SK-N-SH (cell line): ENCODE measurements at regions not wholly inside any gene's neighbourhood (a gene's known extent, or its start where the extent isn't known, plus 50 kb on each side); places are given as distances from the start of the nearest gene placed in this dataset.

ENCODE experiments used
- CTCF ChIA-PET: fragments of 300-600, 350-600 bp; formaldehyde crosslinking; extraction: SDS; loops from one replicate; lab custom pipeline; 2021; lab: Yijun Ruan, JAX
- POLR2A ChIA-PET: fragments of 350-600 bp; sonication (Branson Sonifier 250); formaldehyde crosslinking; extraction: SDS; loops from one replicate; lab custom pipeline; 2020; ENCODE audit warnings: antibody characterized with exemption, inconsistent platforms; lab: Yijun Ruan, JAX
- DNase-seq: peaks from one replicate; pipeline ENCODE4 v3.0.0; 2012
- H2AFZ ChIP-seq: fragments of 200-600 bp; sonication (generic); 2 replicates; pipeline ENCODE4 v1.8.1; 2016; ENCODE audit warnings: antibody characterized with exemption, mild to moderate bottlenecking, low read depth
- H3F3A ChIP-seq: fragments of 200-600 bp; sonication (generic); replicated peaks from 2 replicates; pipeline ENCODE3; 2016; ENCODE audit warnings: antibody characterized with exemption, mild to moderate bottlenecking; ENCODE audit not compliant: insufficient read depth
- H3K27ac ChIP-seq, 2 experiments: fragments of 200-500 bp in 1 of 2; fragments of 200-600 bp in 1 of 2; sonication (Bioruptor generic) in 1 of 2; sonication (generic), shearing (Covaris generic) in 1 of 2; 2 replicates each; pipeline versions ENCODE4 v1.5.1 to v1.6.1; 2014 to 2016; ENCODE audit warnings: low read depth in 2 of 2, inconsistent platforms in 1 of 2, low read length in 1 of 2, mild to moderate bottlenecking in 1 of 2, mixed read lengths in 1 of 2
- H3K27me3 ChIP-seq: fragments of 200-600 bp; sonication (generic), shearing (Covaris generic); 2 replicates; pipeline ENCODE4 v1.6.1; 2016; ENCODE audit warnings: mixed run types; ENCODE audit not compliant: insufficient read depth
- H3K36me3 ChIP-seq, 2 experiments: fragments of 200-500 bp in 1 of 2; fragments of 200-600 bp in 1 of 2; sonication (Bioruptor generic) in 1 of 2; sonication (generic) in 1 of 2; replicated peaks in 1 of 2; 2 replicates each; pipeline versions ENCODE3 to v1.5.1; 2014 to 2016; ENCODE audit warnings: low read length in 1 of 2, mild to moderate bottlenecking in 1 of 2; ENCODE audit not compliant: insufficient read depth in 2 of 2, control insufficient read depth in 1 of 2
- H3K4me1 ChIP-seq, 2 experiments: fragments of 200-500 bp in 1 of 2; fragments of 200-600 bp in 1 of 2; sonication (Bioruptor generic) in 1 of 2; sonication (generic), shearing (Covaris generic) in 1 of 2; 2 replicates each; pipeline versions ENCODE4 v1.5.1 to v1.6.1; 2014 to 2016; ENCODE audit warnings: low read depth in 1 of 2, low read length in 1 of 2, mixed run types in 1 of 2; ENCODE audit not compliant: insufficient read depth in 2 of 2, control insufficient read depth in 1 of 2
- H3K4me2 ChIP-seq: fragments of 200-600 bp; sonication (generic), shearing (Covaris generic); 2 replicates; pipeline ENCODE4 v1.6.1; 2017; ENCODE audit warnings: mixed run types
- H3K4me3 ChIP-seq, 2 experiments: fragments of 200-500 bp in 1 of 2; fragments of 200-600 bp in 1 of 2; sonication (Bioruptor generic) in 1 of 2; sonication (generic), shearing (Covaris generic) in 1 of 2; 2 replicates each; pipeline versions ENCODE4 v1.5.1 to v1.8.1; 2014 to 2016; ENCODE audit warnings: low read depth in 2 of 2, inconsistent platforms in 1 of 2, low read length in 1 of 2, mild to moderate bottlenecking in 1 of 2, mixed read lengths in 1 of 2, moderate library complexity in 1 of 2
- H3K79me2 ChIP-seq: fragments of 200-600 bp; sonication (generic); 2 replicates; pipeline ENCODE4 v1.8.1; 2017; ENCODE audit warnings: mild to moderate bottlenecking; ENCODE audit not compliant: insufficient read depth
- H3K9ac ChIP-seq: fragments of 200-600 bp; sonication (generic); 2 replicates; pipeline ENCODE4 v1.6.1; 2017; ENCODE audit warnings: mixed run types
- H3K9me2 ChIP-seq: fragments of 200-600 bp; sonication (generic); 2 replicates; pipeline ENCODE4 v1.6.1; 2017; ENCODE audit warnings: mixed run types
- H3K9me3 ChIP-seq: fragments of 200-600 bp; sonication (generic); 2 replicates; pipeline ENCODE4 v1.6.1; 2017; ENCODE audit warnings: mixed run types, mild to moderate bottlenecking, moderate library complexity
- H4K20me1 ChIP-seq: fragments of 200-600 bp; sonication (generic); 2 replicates; pipeline ENCODE4 v1.6.1; 2017; ENCODE audit warnings: mild to moderate bottlenecking, mixed run types; ENCODE audit not compliant: insufficient read depth
- CHD2 ChIP-seq: fragments of 150-350 bp; IDR thresholded peaks from 2 replicates; pipeline ENCODE4 v1.6.1; 2018; ENCODE audit warnings: low read length; ENCODE audit not compliant: partially characterized antibody
- CTCF ChIP-seq: fragments of 200-600 bp; sonication (generic); IDR thresholded peaks from 2 replicates; pipeline ENCODE4 v1.6.1; 2017; ENCODE audit warnings: antibody characterized with exemption, mild to moderate bottlenecking, moderate library complexity
- ELF1 ChIP-seq: IDR thresholded peaks from 2 replicates; pipeline ENCODE4 v1.4.0; 2012
- EP300 ChIP-seq, 2 experiments: IDR thresholded peaks; 2 replicates each; pipeline versions ENCODE4 v1.4.0 to v1.6.1; 2012; ENCODE audit warnings: borderline replicate concordance in 1 of 2, low read depth in 1 of 2, low read length in 1 of 2
- FOXJ3 ChIP-seq: sonication (generic); formaldehyde crosslinking; IDR thresholded peaks from 2 replicates; pipeline ENCODE4 v1.5.1; 2020; ENCODE audit warnings: mild to moderate bottlenecking, missing genetic modification reagents
- FOXM1 ChIP-seq: IDR thresholded peaks from 2 replicates; pipeline ENCODE4 v1.4.0; 2012; ENCODE audit warnings: low read depth, mild to moderate bottlenecking
- GATA2 ChIP-seq: sonication (generic); formaldehyde crosslinking; IDR thresholded peaks from 2 replicates; pipeline ENCODE4 v1.5.0; 2020; ENCODE audit warnings: mild to moderate bottlenecking, missing genetic modification reagents
- JUND ChIP-seq: IDR thresholded peaks from 2 replicates; pipeline ENCODE4 v1.4.0; 2012
- MXI1 ChIP-seq: IDR thresholded peaks from 2 replicates; pipeline ENCODE4 v1.6.1; 2012; ENCODE audit warnings: mild to moderate bottlenecking, low read depth, low read length, improper control_type of control experiment
- RAD21 ChIP-seq: IDR thresholded peaks from 2 replicates; pipeline ENCODE4 v1.6.1; 2012; ENCODE audit warnings: mild to moderate bottlenecking, low read length
- RCOR1 ChIP-seq: fragments of 150-350 bp; IDR thresholded peaks from 2 replicates; pipeline ENCODE4 v1.6.1; 2017; ENCODE audit warnings: antibody characterized with exemption, low read length
- RFX5 ChIP-seq: IDR thresholded peaks from 2 replicates; pipeline ENCODE4 v1.6.1; 2012; ENCODE audit warnings: mild to moderate bottlenecking, improper control_type of control experiment, low read length
- TCF12 ChIP-seq: IDR thresholded peaks from 2 replicates; pipeline ENCODE4 v1.4.0; 2012
- USF2 ChIP-seq: fragments of 150-350 bp; IDR thresholded peaks from 2 replicates; pipeline ENCODE4 v1.6.1; 2017; ENCODE audit warnings: antibody characterized with exemption, low read length, low read depth, borderline replicate concordance
- YY1 ChIP-seq: IDR thresholded peaks from 2 replicates; pipeline ENCODE4 v1.4.0; 2012; ENCODE audit warnings: low read depth, mild to moderate bottlenecking
- ZBTB33 ChIP-seq: IDR thresholded peaks from 2 replicates; pipeline ENCODE4 v1.4.0; 2012; ENCODE audit warnings: low read depth, borderline replicate concordance
- WGBS: methylation state at CpG from one replicate; pipeline ENCODE4 v1.1.6; 2017; ENCODE audit warnings: low lambda C conversion rate; 5-methylcytosine and 5-hydroxymethylcytosine counted together

GRCh38 chr9:29209748-29210291, 1636.5 kb upstream of the C9orf72 start:
- Histone ChIP-seq H3K9me3 (no peaks in the 10 kb centered on the region), H3F3A (peaks cover 10% of the 10 kb centered on the region), H3K4me2 (peak overlapping the region; percentile 96; the same call in 1 of the 2 replicates), H3K4me3 (peak overlapping the region; percentile 92 to 96; a peak in 2 of 4 replicates), H3K36me3 (peaks cover 0 to 6% of the 10 kb centered on the region in 2 experiments), H4K20me1 (peaks cover 41% of the 10 kb centered on the region)
- peak; percentile 32 for DNase-seq
- TF ChIP-seq RAD21 (peak; percentile 67), CTCF (peak; percentile 34), EP300 (IDR thresholded peaks at IDR 0.05; ENCODE audit: borderline replicate concordance in 1 of 2, low read depth in 1 of 2, low read length in 1 of 2) (peak in 1 of 2 experiments; percentile 59; a peak in 1 of 4 replicates), GATA2 (peak; percentile 72), YY1 (no peak), ZBTB33 (no peak), RCOR1 (no peak; the same call in 1 of the 2 replicates)
- TF ChIP-seq, all 33 proteins: peak for 4
- H3K9ac ChIP-seq, result peak overlapping the region; percentile 73; the same call in 1 of the 2 replicates
- H3K9me2 ChIP-seq, result no peaks in the 10 kb centered on the region
- peak overlapping the region in 1 of 2 experiments; percentile 90; a peak in 2 of 4 replicates for H3K27ac ChIP-seq
- peaks cover 96% of the 10 kb centered on the region for H3K79me2 ChIP-seq
- no peaks in the 10 kb centered on the region for H3K27me3 ChIP-seq
- peaks cover 12 to 23% of the 10 kb centered on the region in 2 experiments; a peak in 3 of 4 replicates for H3K4me1 ChIP-seq
- POLR2A ChIA-PET, result interaction anchor here (0.6 kb wide), 1 partner anchor 1223 kb away, joined by 3 read pairs; no protein-coding TSS in a partner anchor
- WGBS, result 5% methylated on average over 2 of the region's 2 CpGs
- H2AFZ ChIP-seq, result no peak overlapping the region
- CTCF ChIA-PET, result no interaction called here

GRCh38 chr9:29211003-29211579, 1637.8 kb upstream of the C9orf72 start:
- peaks cover 0 to 6% of the 10 kb centered on the region in 2 experiments for H3K36me3 ChIP-seq
- peak overlapping the region; percentile 34 to 90; a peak in 3 of 4 replicates for H3K27ac ChIP-seq
- H3K4me1 ChIP-seq, result peaks cover 12 to 23% of the 10 kb centered on the region in 2 experiments; a peak in 3 of 4 replicates
- peak overlapping the region; percentile 73 for H3K9ac ChIP-seq
- H4K20me1 ChIP-seq, result peaks cover 41% of the 10 kb centered on the region
- peak overlapping the region; percentile 85 for H2AFZ ChIP-seq
- H3K4me2 ChIP-seq, result peak overlapping the region; percentile 96
- no peaks in the 10 kb centered on the region for H3K9me2 ChIP-seq
- peaks cover 10% of the 10 kb centered on the region for H3F3A ChIP-seq
- 7% methylated on average over 6 of the region's 6 CpGs for WGBS
- CTCF ChIA-PET, result interaction anchor here (0.6 to 3.6 kb wide), 9 partner anchors 26 to 1609 kb away, joined by 3 to 24 read pairs (median 5); no protein-coding TSS in a partner anchor
- H3K27me3 ChIP-seq, result no peaks in the 10 kb centered on the region
- peak; percentile 33 for DNase-seq
- peaks cover 96% of the 10 kb centered on the region for H3K79me2 ChIP-seq
- no peaks in the 10 kb centered on the region for H3K9me3 ChIP-seq
- peak overlapping the region; percentile 92 to 96 for H3K4me3 ChIP-seq
- POLR2A ChIA-PET, result interaction anchor here (1.0 to 1.4 kb wide), 2 partner anchors 8 to 1485 kb away, joined by 3 read pairs; no protein-coding TSS in a partner anchor
- peak; percentile 81; the same call in 1 of the 2 replicates for TF ChIP-seq MXI1
- TF ChIP-seq JUND, result no peak
- no peak for TF ChIP-seq RFX5
- TF ChIP-seq TCF12, result no peak
- no peak for TF ChIP-seq YY1
- no peak for TF ChIP-seq ELF1
- no peak for TF ChIP-seq USF2
- no peak for TF ChIP-seq CHD2
- TF ChIP-seq EP300 (IDR thresholded peaks at IDR 0.05; ENCODE audit: borderline replicate concordance in 1 of 2, low read depth in 1 of 2, low read length in 1 of 2), result peak in 1 of 2 experiments; percentile 54; a peak in 2 of 4 replicates
- TF ChIP-seq RAD21, result 0 out of 2 replicates have a peak, but pooled peaks have one; percentile 1
- 0 out of 2 replicates have a peak, but pooled peaks have one; percentile 11 for TF ChIP-seq FOXJ3 (CRISPR knock-in tag)
- peak; percentile 91 for TF ChIP-seq GATA2
- no peak for TF ChIP-seq FOXM1
- TF ChIP-seq RCOR1, result peak; percentile 37; the same call in 1 of the 2 replicates
- TF ChIP-seq CTCF, result no peak
